ENCODE measurements at regions not wholly inside any gene's neighbourhood (a gene's known extent, or its start where the extent isn't known, plus 50 kb on each side); places are given as distances from the start of the nearest gene placed in this dataset.

DNA sequence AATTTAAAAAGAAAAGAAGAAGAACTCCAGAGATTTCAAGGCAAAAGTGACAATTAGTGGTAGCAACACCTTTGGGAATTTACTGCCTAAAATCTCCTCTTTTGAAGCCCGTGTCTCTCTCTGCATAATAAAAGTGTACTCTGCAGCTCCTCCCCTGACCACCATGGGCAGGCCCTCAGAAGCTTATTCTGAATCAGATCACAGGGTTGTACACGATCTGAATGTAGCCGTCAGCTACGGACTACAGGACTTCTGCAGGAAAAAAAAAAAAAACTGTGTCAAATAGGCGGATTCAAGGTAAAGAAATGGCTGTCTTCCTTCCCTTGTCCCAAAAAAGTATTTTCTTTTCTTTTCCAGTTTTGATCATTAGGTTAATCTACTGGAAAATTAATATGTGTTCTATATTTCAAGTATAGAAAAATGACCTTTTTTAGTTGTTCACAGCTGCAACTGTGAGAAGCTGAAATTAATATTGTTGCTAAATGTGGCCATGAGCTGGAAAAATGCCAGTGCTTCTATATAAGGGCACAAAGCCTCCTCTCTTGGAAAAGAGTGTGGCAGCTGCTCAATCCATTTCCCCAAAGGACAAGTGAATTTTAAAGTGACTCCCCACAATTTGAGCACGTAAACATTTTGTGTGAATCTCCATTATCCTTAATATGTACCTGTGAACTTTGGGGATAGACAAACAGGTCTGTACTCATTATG lies 397.4 kb downstream of the C6orf118 start:
- DNase-seq, result no peak

DNA sequence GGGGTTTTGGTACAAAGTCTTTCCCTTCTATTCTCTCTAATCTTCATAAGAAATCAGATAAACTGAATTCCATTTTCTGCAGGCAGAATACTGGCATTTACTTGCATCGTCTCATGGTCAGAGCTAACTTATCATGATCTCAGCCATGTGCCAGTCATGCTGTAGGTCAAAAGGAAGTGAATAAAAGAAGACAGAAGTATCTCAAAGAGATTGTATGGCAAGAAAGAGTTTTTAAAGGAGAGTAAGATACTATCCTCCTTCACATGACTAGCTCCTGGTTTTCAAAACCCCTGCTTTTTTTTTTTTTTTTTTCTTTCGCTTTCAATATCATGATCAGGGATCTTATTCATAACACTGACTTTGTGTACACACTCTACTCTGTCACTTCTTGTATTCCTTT lies 398.3 kb downstream of the C6orf118 start:
- no peak for DNase-seq

DNA sequence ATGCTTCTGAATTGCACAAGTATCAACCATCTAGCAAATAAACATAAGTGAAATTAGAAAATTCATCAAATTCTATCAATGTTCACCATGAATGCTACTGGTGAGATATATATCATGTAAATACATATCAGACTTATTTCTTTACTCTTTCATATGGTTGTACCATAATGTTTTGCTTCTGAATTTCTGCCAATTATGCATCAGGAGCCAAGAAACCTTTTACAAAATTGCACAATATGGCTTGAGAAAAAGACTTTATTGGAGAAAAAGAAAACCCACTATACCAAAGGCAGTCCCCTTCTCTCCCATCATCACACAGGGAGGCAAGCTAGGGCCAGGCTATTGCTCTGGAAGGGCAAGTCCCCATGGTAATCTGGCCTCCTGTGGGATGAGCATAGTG lies 402.6 kb downstream of the C6orf118 start:
- no peak for DNase-seq

DNA sequence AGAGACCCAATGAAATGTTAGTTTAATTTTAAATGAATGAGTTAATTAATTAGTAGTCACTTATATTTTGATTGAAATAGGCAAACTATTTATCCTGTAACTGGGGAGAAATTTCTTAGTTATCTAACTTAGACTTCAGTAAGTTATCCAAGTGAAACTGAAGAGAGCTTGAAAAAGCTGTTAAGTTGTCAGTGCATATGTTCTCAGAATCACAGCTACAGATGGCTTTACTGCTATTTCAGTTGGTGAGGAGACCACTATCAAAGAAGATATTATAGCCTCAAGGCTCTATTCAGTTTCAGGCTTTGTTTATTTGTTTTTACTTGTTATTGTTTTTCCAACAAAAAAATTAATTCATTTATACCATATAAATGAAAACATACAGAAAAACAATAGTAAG lies 404.1 kb downstream of the C6orf118 start:
- no peak for DNase-seq

DNA sequence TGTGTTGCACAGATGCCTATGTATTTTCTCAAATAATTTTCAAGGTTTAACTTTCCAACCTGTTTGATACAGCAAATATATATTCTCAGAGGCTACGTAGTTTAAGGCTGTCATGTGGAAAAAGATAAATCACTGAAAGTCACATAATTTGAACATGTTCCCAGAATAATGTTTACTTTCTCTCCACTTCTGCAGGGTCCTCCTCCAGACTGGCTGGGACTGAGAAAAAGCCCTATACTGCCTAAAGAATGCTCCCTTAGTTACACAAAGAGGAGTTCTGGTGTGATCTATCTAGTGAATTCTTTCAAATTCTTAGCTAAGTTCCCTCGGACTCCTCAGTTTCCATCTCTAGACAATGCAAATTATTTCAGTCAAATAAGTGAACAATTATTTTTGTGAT lies 411.0 kb downstream of the C6orf118 start:
- no peak for DNase-seq

DNA sequence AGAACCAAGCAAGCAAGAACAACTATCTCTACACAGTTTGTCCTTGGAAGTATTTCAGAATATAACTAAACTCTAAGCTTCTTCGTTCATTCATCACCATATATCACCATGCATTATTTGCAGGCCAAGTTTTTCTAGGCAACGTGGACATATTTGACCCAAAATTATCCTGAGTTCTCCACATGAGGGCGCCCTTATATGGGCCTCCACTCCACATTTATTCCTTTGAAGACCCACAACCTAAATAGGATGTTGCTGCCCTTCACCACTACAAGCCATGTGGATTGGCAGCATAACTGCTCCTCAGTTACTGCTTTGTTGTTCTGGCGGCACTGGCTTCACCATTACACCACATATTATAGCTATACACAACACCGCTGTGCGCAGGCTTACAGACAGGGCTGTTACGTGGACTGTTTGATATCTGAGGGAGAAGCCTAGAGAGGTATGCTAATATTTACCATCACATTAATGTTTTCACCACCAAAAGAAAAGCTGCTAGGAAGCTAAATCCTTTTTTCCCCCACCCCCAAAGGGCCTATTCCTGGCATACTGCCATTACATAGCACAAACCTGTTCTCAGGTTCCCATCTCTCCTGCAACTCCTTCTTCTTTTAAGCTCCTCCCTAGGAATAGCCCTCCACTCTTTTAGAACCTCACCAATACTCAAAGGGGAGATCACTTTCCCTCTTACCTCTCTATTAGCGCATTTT lies 411.7 kb downstream of the C6orf118 start:
- no peak for DNase-seq

DNA sequence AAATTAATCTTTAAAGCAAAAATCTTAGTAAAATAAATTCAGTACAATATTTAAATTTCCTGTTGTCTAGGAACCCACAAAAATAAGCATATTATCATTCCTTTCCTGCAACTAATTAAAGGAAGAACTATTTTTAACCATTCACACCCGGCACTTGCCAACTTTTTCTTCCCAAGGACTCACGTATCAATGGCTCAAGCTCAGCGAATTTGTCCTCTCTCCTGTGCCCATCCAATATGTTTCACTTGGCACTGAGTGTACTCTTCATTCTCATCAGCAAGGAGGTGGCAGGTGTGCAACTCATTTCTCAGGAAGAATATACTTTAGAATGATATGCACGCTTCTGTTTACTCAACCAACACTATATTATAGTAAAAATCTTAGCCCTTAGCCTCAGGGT lies 419.4 kb downstream of the C6orf118 start:
- DNase-seq, result no peak

DNA sequence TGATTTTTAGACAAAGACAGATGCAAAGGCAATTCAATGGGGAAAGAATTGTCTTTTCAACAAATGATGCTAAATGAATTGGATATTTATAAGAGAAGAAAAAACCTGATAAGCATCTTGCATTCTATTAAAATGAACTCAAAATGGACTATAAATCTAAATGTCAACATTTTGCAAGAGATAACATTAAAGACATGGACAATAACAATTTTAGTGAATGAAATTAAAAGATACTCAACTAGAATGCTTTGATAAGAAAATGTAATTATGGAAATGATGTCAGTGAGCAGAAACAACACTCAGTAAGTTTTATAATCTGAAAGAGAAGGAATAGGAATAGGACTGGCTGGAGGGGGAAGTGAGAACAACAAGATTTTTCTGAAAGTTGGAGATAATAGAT lies 421.7 kb downstream of the C6orf118 start:
- DNase-seq, result no peak

DNA sequence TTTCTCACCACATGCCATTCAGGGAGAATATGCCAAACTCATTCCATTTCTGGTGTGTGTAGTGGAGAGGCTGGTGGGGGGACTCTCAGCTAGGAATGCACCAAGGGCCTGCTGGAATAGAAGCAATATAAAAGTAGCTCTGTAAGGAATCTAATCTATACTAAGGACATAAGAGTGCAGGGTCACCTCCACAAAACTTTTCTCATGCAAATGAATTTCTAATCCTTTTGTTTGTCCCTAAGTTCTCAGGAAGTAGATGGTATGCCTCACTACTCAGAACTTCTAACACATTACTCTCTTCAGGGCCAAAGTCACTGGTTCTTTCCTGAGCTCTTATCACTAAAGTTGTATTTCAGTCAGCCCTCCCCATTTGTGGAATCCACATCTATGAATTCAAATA lies 427.2 kb downstream of the C6orf118 start:
- no peak for DNase-seq

DNA sequence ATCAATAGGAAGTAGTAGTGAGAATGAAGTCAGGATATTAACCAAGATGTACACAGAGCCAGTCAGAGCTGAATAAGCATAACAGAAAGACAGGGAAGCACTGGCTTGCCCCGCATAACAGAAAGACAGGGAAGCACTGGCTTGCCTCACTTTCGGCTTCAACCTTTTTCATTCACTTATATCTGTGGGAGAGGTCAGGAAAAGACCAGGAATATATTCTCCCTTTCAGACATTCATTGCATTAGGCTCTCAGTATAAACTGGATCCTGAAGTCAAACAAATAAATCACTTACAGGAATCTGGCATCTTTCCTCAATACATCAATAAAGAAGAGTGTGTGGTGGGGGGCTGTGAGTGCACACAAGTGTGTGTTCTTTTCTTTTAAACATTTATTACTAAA lies 437.6 kb downstream of the C6orf118 start:
- DNase-seq, result no peak

DNA sequence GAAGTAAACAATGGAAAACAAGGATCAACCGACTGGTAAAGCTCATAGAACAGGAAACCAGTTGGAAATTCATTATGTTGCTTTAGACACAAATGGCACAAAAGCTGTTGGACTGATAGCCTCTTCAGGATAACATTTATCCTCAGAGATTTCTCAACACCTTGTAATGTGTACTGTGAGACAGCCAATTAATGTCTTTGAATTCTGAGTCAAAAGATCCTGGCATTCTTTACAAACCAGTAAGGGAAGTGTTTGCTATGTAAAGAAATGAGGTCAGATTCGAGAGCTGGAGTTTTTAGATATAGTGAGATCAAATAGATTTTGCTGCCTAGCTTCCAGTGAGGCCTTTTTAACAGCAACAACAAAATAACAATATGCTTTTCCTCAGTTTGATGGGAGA lies 439.2 kb downstream of the C6orf118 start:
- no peak for DNase-seq

DNA sequence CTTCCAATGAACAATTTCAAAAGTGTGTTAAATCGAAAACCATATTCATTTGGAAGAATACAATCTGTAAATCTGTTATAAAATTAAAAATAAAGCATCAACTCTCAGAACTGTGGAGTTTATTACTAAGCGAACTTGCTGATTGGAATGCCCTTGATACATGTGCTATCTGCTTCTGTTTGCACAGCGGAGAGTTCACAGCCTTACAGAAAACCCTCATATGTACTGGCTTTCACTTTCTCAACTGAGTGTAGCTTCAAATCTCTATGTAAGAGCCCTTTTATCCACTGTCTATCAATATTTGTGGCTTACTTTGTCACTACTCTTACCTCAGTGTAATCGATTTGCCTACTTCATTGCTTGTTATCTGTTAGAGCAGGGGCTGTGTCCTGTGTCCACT lies 447.4 kb downstream of the C6orf118 start:
- no peak for DNase-seq

DNA sequence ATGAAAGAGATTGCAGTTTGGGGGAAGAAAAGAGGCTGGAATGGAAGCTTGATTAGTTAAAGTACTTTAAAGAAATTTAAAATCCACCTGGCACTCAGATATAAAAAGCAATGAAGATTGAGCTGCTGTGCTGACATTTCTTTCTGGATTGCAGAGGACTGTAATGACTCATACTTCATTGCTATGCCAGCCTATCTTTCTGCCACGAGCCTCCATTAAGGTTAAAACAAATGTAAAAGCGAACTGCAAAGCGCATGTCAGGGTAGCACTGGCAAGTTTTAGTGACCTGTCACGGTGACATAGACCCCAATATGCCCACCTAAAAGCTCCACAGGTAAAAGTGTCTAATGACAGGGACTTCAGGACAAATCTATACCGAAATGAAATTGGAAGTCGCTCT lies 449.6 kb downstream of the C6orf118 start:
- no peak for DNase-seq

DNA sequence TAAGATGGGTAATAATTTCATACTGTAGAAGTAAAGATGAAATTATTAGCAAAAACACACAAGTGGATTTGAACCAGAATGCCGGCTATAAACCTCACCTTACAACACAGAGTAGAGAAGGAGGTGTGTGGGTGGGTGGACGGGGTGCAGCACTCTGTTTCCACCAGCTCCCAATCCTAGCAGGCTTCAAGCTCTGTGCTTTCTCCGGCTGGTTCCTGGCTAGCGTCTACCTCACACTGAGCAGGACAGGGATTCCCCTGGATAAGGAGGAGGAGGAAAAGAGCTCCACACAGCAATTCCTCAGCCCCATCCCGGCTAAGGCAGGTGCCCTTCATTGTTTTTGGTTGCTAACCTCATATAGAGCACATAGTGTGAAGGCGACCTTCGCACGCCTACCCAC lies 453.3 kb downstream of the C6orf118 start:
- DNase-seq, result no peak

DNA sequence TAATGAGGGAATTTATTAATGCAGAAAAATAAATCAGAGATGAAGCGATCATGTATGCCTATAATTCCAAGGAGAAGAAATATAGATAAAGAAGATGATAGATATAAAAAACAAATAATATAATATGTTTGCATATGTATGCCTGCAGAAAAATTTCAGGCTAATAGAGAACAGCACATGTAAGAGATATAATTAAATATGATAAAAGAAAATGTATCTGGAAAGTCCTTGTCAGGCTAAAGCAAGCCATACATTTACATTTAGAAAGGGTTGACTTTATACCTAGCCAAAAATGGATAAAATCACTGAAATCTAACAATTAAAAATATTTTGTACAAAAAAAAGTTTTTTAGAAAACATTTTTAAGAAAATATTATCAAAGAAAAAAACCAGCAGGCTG lies 454.1 kb downstream of the C6orf118 start:
- DNase-seq, result no peak

DNA sequence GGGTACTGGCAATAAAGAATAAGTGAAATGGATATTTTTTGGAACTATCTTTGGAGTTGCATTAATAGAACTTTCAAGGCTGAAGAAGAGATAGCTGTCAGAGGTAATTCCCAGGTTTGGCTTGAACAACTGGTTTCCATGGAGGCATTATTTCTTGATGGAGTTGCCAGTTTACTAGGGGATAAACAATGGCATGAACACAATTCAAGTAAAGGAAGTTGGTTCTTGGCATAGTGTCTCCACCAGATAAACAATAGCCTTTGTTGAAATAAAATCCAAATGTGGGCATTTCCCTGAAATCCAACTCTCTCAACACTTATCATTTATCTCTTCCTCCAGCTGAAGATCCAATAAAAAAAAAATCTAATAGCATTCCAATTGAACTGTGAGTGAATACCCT lies 454.9 kb downstream of the C6orf118 start:
- DNase-seq, result no peak

DNA sequence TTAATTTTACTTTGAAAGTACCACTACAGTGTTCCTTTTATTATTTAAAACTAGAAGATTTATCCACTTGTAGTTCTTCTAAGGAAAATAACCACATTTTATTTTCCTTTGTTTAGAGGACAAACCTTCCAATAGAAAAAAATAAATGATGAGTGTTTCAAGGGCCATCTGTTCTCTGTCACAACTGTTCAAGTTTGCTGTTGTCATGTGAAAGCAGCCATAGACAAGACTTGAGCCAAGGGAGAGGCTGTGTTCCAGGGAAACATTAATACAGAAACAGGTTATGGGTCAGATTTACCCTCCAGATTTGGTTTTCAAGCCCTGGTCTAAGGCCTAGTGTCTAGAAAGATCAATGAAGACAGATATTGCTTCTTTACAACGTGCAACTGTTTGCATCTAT lies 463.6 kb downstream of the C6orf118 start:
- DNase-seq, result no peak

DNA sequence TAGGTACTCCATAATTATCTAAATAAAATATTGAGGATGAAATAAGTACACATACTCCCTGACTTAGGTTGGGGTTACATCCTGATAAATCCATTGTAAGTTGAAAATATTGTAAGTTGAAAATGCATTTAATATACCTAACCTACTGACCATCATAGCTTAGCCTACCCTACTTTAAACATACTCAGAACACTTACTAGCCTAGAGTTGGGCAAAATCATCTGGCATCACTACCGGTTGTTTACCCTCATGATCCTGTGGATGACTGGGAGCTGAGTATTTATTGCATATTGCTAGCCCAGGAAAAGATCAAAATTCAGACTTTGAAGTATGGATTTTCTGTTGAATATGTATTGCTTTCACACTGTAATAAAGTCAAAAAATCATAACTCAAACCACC lies 467.3 kb downstream of the C6orf118 start:
- no peak for DNase-seq

DNA sequence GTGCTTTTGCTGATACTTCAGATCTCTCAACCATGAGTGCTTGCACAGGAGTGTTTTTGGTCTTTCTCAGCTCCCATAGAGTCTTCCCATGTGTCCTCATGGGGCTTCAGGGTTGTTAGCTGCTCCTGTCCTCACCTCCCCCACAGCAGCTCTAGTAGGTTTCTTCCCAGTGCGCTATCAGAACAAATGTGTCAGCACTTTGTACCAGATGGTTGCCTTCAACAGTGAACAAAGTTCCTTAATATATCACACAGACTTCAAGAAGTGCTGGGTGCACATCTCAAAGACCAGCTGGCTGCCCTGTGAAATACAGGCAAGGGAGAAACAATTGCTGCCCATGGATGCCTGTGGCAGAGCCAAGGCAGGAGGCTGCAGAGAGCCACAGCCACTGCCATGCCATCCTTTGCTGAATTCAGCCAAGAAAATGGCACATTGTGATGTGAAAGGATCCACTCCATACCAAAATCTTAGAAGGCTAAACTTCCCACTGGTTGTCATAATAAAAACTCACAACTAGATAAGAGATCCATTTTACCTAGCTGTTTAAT lies 471.3 kb downstream of the C6orf118 start:
- no peak for DNase-seq

DNA sequence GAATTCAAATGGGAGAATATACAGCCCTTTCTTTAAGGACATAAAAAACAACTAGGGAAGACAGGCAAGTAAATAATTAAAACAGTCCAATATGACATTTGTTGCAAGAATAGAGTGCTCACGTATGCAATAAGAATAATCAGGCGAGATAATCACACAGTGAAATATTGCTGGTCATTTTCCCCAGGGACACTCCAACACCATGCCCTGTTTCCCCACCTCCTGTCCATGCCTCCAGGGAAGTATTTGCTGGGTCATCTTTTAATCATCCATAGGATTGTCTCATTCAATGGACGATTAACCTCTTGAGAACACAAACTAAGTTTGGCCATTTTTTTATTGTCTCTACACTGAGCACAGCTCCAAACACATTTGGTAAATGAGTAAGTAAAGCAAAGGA lies 472.9 kb downstream of the C6orf118 start:
- no peak for DNase-seq

DNA sequence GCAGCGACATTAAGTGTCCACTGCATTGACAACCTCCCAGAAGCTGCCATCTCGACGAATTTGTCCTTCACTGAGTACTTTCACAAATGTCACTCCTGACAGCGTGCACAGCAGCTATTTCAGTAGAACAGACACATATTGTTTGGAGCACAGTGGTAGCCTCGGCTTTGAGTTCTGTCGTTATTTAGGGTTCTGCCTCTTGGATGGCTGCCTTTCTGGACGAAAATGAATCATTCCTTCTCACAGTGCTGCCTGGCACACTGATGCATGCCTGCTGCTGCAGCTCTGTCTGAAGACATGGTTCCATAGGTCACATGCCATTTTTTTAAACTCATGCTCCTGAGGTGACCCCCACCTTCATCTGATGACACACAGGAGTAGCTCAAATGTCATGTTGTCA lies 477.0 kb downstream of the C6orf118 start:
- DNase-seq, result no peak

DNA sequence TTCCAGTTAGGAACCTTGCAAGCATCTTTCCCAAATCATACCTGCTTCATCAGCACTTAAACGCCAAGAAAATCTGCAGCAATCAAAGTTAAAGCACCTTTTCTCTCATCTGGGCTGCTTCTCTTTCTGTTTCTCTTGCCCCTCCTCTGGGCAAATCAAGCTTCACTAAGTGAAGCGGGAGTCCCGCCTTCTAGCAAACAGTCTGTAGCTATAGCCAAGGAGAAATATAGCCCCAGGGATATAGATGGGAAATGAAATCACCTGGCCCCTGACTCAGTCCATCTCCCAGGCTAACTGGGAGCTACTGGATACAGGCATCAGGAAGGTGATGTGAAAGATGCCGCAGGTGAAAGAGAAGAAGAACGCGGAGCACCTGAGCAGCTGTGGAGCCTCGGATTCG lies 481.9 kb downstream of the C6orf118 start:
- no peak for DNase-seq

DNA sequence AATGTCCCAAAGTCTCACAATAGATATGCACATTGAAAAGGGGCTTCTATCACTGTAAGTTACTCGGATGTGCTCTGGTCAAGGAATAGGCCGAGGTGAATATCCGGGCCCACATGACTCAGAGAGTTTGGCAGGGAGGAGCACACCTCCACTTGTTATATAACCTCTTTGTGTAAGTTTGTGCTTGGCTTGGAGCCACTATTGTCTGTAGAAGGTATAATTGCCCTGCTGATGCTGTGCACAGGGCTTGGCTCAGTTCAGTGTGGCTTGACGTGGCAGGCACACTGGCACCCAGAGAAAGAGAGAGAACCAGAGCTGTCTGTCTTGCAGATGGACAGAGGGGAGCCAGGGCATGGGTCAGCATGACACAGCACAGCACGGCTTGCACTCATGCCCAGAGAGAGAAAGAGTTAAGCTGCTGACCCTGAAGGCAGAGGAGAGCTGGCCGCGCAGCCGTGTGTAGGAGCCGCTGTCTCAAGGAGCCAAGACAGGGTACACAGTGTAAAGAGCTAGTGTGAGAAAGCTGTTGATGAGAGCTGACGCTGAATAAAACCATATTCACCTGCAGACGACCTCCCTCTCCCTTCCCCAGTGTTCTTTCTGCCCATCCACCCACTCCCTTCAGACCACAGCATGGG lies 482.5 kb downstream of the C6orf118 start:
- no peak for DNase-seq

DNA sequence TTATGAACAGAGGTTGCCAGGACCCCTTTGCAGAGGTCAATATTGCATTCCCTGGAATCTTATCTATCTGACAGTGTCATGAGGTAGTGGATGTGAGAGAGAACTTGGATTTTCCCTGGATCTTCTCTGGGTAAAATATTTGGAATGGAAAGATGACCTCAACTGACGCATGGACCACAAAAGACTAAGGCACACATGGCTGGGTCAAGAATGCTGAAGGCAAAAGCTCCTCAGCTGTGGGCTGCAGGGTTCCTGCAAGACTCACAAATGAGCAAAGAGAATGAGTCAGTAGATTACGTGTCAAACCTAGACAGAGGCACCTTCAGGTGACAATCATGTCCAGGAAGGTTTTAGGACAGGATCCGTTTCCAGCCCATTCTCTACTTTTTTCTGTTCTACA lies 484.0 kb downstream of the C6orf118 start:
- no peak for DNase-seq
